Liver (tissue), 8 donors: ENCODE measurements at regions not wholly inside any gene's neighbourhood (a gene's known extent, or its start where the extent isn't known, plus 50 kb on each side); places are given as distances from the start of the nearest gene placed in this dataset.

Experiments
- DNase-seq: peaks from one replicate; pipeline ENCODE4 v3.0.0-alpha.2; 2017; ENCODE audit warnings: low spot score
- H3K27ac ChIP-seq, 2 donors: one replicate each; pipeline ENCODE4 v1.7.0; 2013; ENCODE audit warnings: inconsistent platforms in 2 of 2, low read length in 2 of 2, control low read depth in 1 of 2, low read depth in 1 of 2, mild to moderate bottlenecking in 1 of 2
- H3K27me3 ChIP-seq, 4 donors: one replicate each; pipeline versions ENCODE4 v1.6.1 to v1.7.0; 2013; ENCODE audit warnings: low read length in 3 of 4, inconsistent platforms in 1 of 4, mild to moderate bottlenecking in 1 of 4, moderate library complexity in 1 of 4; ENCODE audit not compliant: control insufficient read depth in 4 of 4, insufficient read depth in 4 of 4
- H3K36me3 ChIP-seq, 4 donors: one replicate each; pipeline versions ENCODE4 v1.6.1 to v1.7.0; 2013; ENCODE audit warnings: low read length in 3 of 4, mild to moderate bottlenecking in 3 of 4, low read depth in 1 of 4, moderate library complexity in 1 of 4; ENCODE audit not compliant: control insufficient read depth in 4 of 4, insufficient read depth in 3 of 4
- H3K4me1 ChIP-seq, 4 donors: one replicate each; pipeline versions ENCODE4 v1.6.1 to v1.7.0; 2013; ENCODE audit warnings: low read length in 3 of 4, mild to moderate bottlenecking in 3 of 4, moderate library complexity in 1 of 4; ENCODE audit not compliant: control insufficient read depth in 4 of 4, insufficient read depth in 4 of 4
- H3K4me3 ChIP-seq, 3 donors: one replicate each; pipeline versions ENCODE4 v1.6.1 to v1.7.0; 2013; ENCODE audit warnings: low read length in 3 of 3, control low read depth in 1 of 3, low read depth in 1 of 3, mild to moderate bottlenecking in 1 of 3
- H3K9ac ChIP-seq, 2 donors: one replicate each; pipeline ENCODE4 v1.7.0; 2013; ENCODE audit warnings: low read length in 2 of 2, mild to moderate bottlenecking in 2 of 2, moderate library complexity in 2 of 2, control low read depth in 1 of 2, low read depth in 1 of 2
- H3K9me3 ChIP-seq, 4 donors: one replicate each; pipeline versions ENCODE4 v1.6.1 to v1.7.0; 2013; ENCODE audit warnings: low read length in 3 of 4; ENCODE audit not compliant: control insufficient read depth in 4 of 4
- ATF3 ChIP-seq: IDR thresholded peaks from 2 replicates; pipeline ENCODE4 v1.6.1; 2016; ENCODE audit warnings: antibody characterized with exemption
- CTCF ChIP-seq: fragments of 150-350 bp; IDR thresholded peaks from 2 replicates; pipeline ENCODE4 v1.5.1; 2017; ENCODE audit warnings: improper control_type of control experiment, low read depth, low read length; ENCODE audit not compliant: missing input control
- FOXA2 ChIP-seq: IDR thresholded peaks from 2 replicates; pipeline ENCODE4 v1.6.1; 2016; ENCODE audit warnings: antibody characterized with exemption
- GABPA ChIP-seq, 2 donors: IDR thresholded peaks in 1 of 2; conservative IDR thresholded peaks in 1 of 2; 2 replicates each; pipeline ENCODE4 v1.6.1; 2016; ENCODE audit warnings: antibody characterized with exemption in 2 of 2, mild to moderate bottlenecking in 1 of 2, moderate library complexity in 1 of 2
- HNF4A ChIP-seq, 2 donors: conservative IDR thresholded peaks; 2 replicates each; pipeline ENCODE4 v1.6.1; 2016; ENCODE audit warnings: antibody characterized with exemption in 2 of 2, mild to moderate bottlenecking in 2 of 2
- HNF4G ChIP-seq: IDR thresholded peaks from 2 replicates; pipeline ENCODE4 v1.6.1; 2016; ENCODE audit warnings: antibody characterized with exemption
- JUND ChIP-seq, 2 donors: IDR thresholded peaks; 2 replicates each; pipeline ENCODE4 v1.6.1; 2016; ENCODE audit warnings: antibody characterized with exemption in 2 of 2
- MAX ChIP-seq: IDR thresholded peaks from 2 replicates; pipeline ENCODE4 v1.6.1; 2016; ENCODE audit warnings: antibody characterized with exemption
- RAD21 ChIP-seq, 2 donors: IDR thresholded peaks; 2 replicates each; pipeline ENCODE4 v1.6.1; 2016; ENCODE audit warnings: antibody characterized with exemption in 2 of 2, mild to moderate bottlenecking in 2 of 2
- REST ChIP-seq: IDR thresholded peaks from 2 replicates; pipeline ENCODE4 v1.6.1; 2016; ENCODE audit warnings: antibody characterized with exemption, mild to moderate bottlenecking
- RXRA ChIP-seq, 2 donors: IDR thresholded peaks; 2 replicates each; pipeline ENCODE4 v1.6.1; 2017 to 2018; ENCODE audit warnings: antibody characterized with exemption in 2 of 2, mild to moderate bottlenecking in 1 of 2
- TAF1 ChIP-seq: conservative IDR thresholded peaks from 2 replicates; pipeline ENCODE4 v1.6.1; 2016; ENCODE audit warnings: antibody characterized with exemption, mild to moderate bottlenecking
- YY1 ChIP-seq: IDR thresholded peaks from 2 replicates; pipeline ENCODE4 v1.6.1; 2016; ENCODE audit warnings: antibody characterized with exemption, mild to moderate bottlenecking
- ZBTB33 ChIP-seq: IDR thresholded peaks from 2 replicates; pipeline ENCODE4 v1.6.1; 2016; ENCODE audit warnings: antibody characterized with exemption
- WGBS: extraction: QIAGEN DNeasy Blood & Tissue Kit; methylation state at CpG from one replicate; pipeline ENCODE4 v1.1.7; 2013; 5-methylcytosine and 5-hydroxymethylcytosine counted together
- donor health status: healthy.
- donor health status: healthy.
- donor health status: healthy.
- donor health status: healthy.
- donor health status: healthy.

GRCh38 chr4:19368800-19369199 is 882.9 kb upstream of the SLIT2 start (continued):
- TF ChIP-seq ZBTB33 (no peak), RXRA (IDR thresholded peaks at IDR 0.05) (no peak), FOXA2 (no peak), HNF4A (conservative IDR thresholded peaks at IDR 0.05) (no peak), MAX (no peak)

GRCh38 chr4:19366916-19367315 is 884.8 kb upstream of the SLIT2 start:
- Histone ChIP-seq H3K36me3 (no peaks in the 10 kb centered on the region), H3K27ac (no peak overlapping the region), H3K9ac (no peak overlapping the region), H3K27me3 (no peaks in the 10 kb centered on the region), H3K4me1 (no peaks in the 10 kb centered on the region), H3K4me3 (no peak overlapping the region), H3K9me3 (no peaks in the 10 kb centered on the region)
- no peak for DNase-seq
- WGBS = 79% methylated on average over 2 of the region's 2 CpGs
- TF ChIP-seq REST (no peak), RAD21 (IDR thresholded peaks at IDR 0.05) (no peak), TAF1 (no peak), MAX (no peak), GABPA (IDR thresholded peaks at IDR 0.05 in 1 of 2, conservative IDR thresholded peaks at IDR 0.05 in 1 of 2) (no peak), YY1 (no peak), RXRA (IDR thresholded peaks at IDR 0.05) (no peak), FOXA2 (no peak), ZBTB33 (no peak), CTCF (no peak), JUND (IDR thresholded peaks at IDR 0.05) (no peak), HNF4A (conservative IDR thresholded peaks at IDR 0.05) (no peak), ATF3 (no peak), HNF4G (no peak)
